CD4-positive, alpha-beta T cell (primary cell): ENCODE measurements at regions not wholly inside any gene's neighbourhood (a gene's known extent, or its start where the extent isn't known, plus 50 kb on each side); places are given as distances from the start of the nearest gene placed in this dataset.

Experiments
- ATAC-seq: fragments of 200-7000 bp; cut with Tn5 transposase; one replicate; pipeline ENCODE4 v1.10.0; 2022; ENCODE audit warnings: mild to moderate bottlenecking; ENCODE audit not compliant: poor library complexity
- CTCF ChIA-PET: fragments of 350-600 bp; sonication (Branson Sonifier 250); formaldehyde crosslinking; loops from one replicate; lab custom pipeline; 2021; ENCODE audit warnings: antibody characterized with exemption, inconsistent platforms; lab: Charles Lee
- POLR2A ChIA-PET: fragments of 350-600 bp; sonication (Branson Sonifier 250); formaldehyde crosslinking; loops from one replicate; lab custom pipeline; 2021; ENCODE audit warnings: antibody characterized with exemption, inconsistent platforms; lab: Charles Lee
- DNase-seq, 14 experiments: peaks; one replicate each; pipeline ENCODE4 v3.0.0-alpha.2; 2013 to 2020; ENCODE audit warnings: mixed read lengths in 2 of 14
- H3K27ac ChIP-seq, 2 donors: one replicate each; pipeline versions ENCODE4 v1.5.1 to v1.7.0; 2013; ENCODE audit warnings: low read length in 2 of 2, low read depth in 1 of 2, mild to moderate bottlenecking in 1 of 2
- H3K27me3 ChIP-seq, 2 experiments: 1 replicate in 1 of 2; 2 replicates in 1 of 2; pipeline versions ENCODE4 v1.6.1 to v1.7.0; 2013; ENCODE audit warnings: low read length in 2 of 2, control low read depth in 1 of 2, mild to moderate bottlenecking in 1 of 2, moderate library complexity in 1 of 2; ENCODE audit not compliant: insufficient read depth in 2 of 2, control insufficient read depth in 1 of 2
- H3K36me3 ChIP-seq: one replicate; pipeline ENCODE4 v1.6.1; 2013; ENCODE audit warnings: low read length, control low read depth; ENCODE audit not compliant: insufficient read depth
- H3K4me1 ChIP-seq: one replicate; pipeline ENCODE4 v1.6.1; 2013; ENCODE audit warnings: low read length, control low read depth; ENCODE audit not compliant: insufficient read depth
- H3K4me3 ChIP-seq: one replicate; pipeline ENCODE4 v1.5.1; 2013; ENCODE audit warnings: mild to moderate bottlenecking, low read length, moderate library complexity
- H3K9me3 ChIP-seq, 2 experiments: 1 replicate in 1 of 2; 2 replicates in 1 of 2; pipeline versions ENCODE4 v1.6.1 to v1.7.0; 2013; ENCODE audit warnings: low read length in 2 of 2, mild to moderate bottlenecking in 2 of 2, control low read depth in 1 of 2, moderate library complexity in 1 of 2; ENCODE audit not compliant: control insufficient read depth in 1 of 2, insufficient read depth in 1 of 2
- H3K27ac Mint-ChIP-seq: one replicate; pipeline ENCODE4 v1.8.0; 2020; ENCODE audit warnings: mixed read lengths
- H3K27me3 Mint-ChIP-seq: one replicate; pipeline ENCODE4 v1.8.0; 2021; ENCODE audit warnings: mixed read lengths
- H3K36me3 Mint-ChIP-seq: one replicate; pipeline ENCODE4 v1.8.0; 2021; ENCODE audit warnings: low read depth, mixed read lengths
- H3K4me1 Mint-ChIP-seq: one replicate; pipeline ENCODE4 v1.8.0; 2021; ENCODE audit warnings: low read depth, mixed read lengths
- H3K4me3 Mint-ChIP-seq: one replicate; pipeline ENCODE4 v1.8.0; 2020; ENCODE audit warnings: mild to moderate bottlenecking, mixed read lengths
- H3K9me3 Mint-ChIP-seq: one replicate; pipeline ENCODE4 v1.8.0; 2020; ENCODE audit warnings: mixed read lengths
- CTCF ChIP-seq: fragments of 200-600 bp; IDR thresholded peaks from one replicate; pipeline ENCODE4 v1.8.0; 2022; ENCODE audit warnings: antibody characterized with exemption, mild to moderate bottlenecking
- intact Hi-C, 2 experiments: fragments of 100-400 bp; cut with DNase I in 1 of 2; cut with micrococcal nuclease in 1 of 2; formaldehyde crosslinking; loops; one replicate each; pipeline versions ENCODE4 v1.15.1 to v1.9.0; 2023 to 2025; cut with DNase I, micrococcal nuclease

- Histone ChIP-seq H3K27me3 (no peaks in the 10 kb centered on the region), H3K4me3 (no peak overlapping the region), H3K36me3 (no peaks in the 10 kb centered on the region), H3K27ac (no peak overlapping the region), H3K9me3 (peaks cover 0 to 8% of the 10 kb centered on the region in 2 experiments), H3K4me1 (no peaks in the 10 kb centered on the region)
- CTCF ChIA-PET, result no interaction called here
- Mint-ChIP-seq H3K4me1 (no peaks in the 10 kb centered on the region), H3K4me3 (no peak overlapping the region), H3K27ac (no peak overlapping the region), H3K36me3 (no peaks in the 10 kb centered on the region), H3K9me3 (no peaks in the 10 kb centered on the region), H3K27me3 (no peaks in the 10 kb centered on the region)
- intact Hi-C loops, result no loop called here
- TF ChIP-seq CTCF, result no peak
- POLR2A ChIA-PET, result no interaction called here
- DNase-seq, result no peak
- ATAC-seq, result no peak
Observed at GRCh38 chr5:103851091-103851490, 288.5 kb upstream of the NUDT12 start.

- intact Hi-C loops, result no loop called here
- ATAC-seq, result no peak
Observed at GRCh38 chr5:103849934-103850333, 287.3 kb upstream of the NUDT12 start.

GRCh38 chr5:103847060-103847459, 284.5 kb upstream of the NUDT12 start:
- Mint-ChIP-seq H3K4me1 (no peaks in the 10 kb centered on the region), H3K4me3 (no peak overlapping the region), H3K9me3 (no peaks in the 10 kb centered on the region), H3K36me3 (no peaks in the 10 kb centered on the region), H3K27me3 (no peaks in the 10 kb centered on the region), H3K27ac (no peak overlapping the region)
- Histone ChIP-seq H3K4me3 (no peak overlapping the region), H3K27ac (no peak overlapping the region), H3K4me1 (no peaks in the 10 kb centered on the region), H3K9me3 (no peaks in the 10 kb centered on the region), H3K36me3 (no peaks in the 10 kb centered on the region), H3K27me3 (no peaks in the 10 kb centered on the region)
- POLR2A ChIA-PET, result no interaction called here
- DNase-seq, result no peak
- intact Hi-C loops, result no loop called here
- no peak for ATAC-seq
- no peak for TF ChIP-seq CTCF
- CTCF ChIA-PET, result no interaction called here

More at GRCh38 chr5:103849934-103850333, 287.3 kb upstream of the NUDT12 start:
- Histone ChIP-seq H3K4me1 (no peaks in the 10 kb centered on the region), H3K4me3 (no peak overlapping the region), H3K36me3 (no peaks in the 10 kb centered on the region), H3K27ac (no peak overlapping the region), H3K27me3 (no peaks in the 10 kb centered on the region), H3K9me3 (peaks cover 0 to 4% of the 10 kb centered on the region in 2 experiments)
- Mint-ChIP-seq H3K36me3 (no peaks in the 10 kb centered on the region), H3K4me3 (no peak overlapping the region), H3K4me1 (no peaks in the 10 kb centered on the region), H3K27me3 (no peaks in the 10 kb centered on the region), H3K27ac (no peak overlapping the region), H3K9me3 (no peaks in the 10 kb centered on the region)
- TF ChIP-seq CTCF, result no peak
- CTCF ChIA-PET, result no interaction called here
- POLR2A ChIA-PET, result no interaction called here
- DNase-seq, result no peak
